H1 (cell line): ENCODE measurements at regions not wholly inside any gene's neighbourhood (a gene's known extent, or its start where the extent isn't known, plus 50 kb on each side); places are given as distances from the start of the nearest gene placed in this dataset.
A peak's percentile ranks its signal among the peaks of the same experiment; 100 is the strongest.

ENCODE experiments used
- CTCF ChIA-PET: fragments of 300-600 bp; sonication (Branson Sonifier 250); formaldehyde crosslinking; loops from one replicate; lab custom pipeline; 2021; ENCODE audit not compliant: partially characterized antibody; lab: Charles Lee
- POLR2A ChIA-PET: fragments of 300-600 bp; sonication (Branson Sonifier 250); formaldehyde crosslinking; loops from one replicate; lab custom pipeline; 2021; ENCODE audit warnings: inconsistent platforms; ENCODE audit not compliant: partially characterized antibody; lab: Charles Lee
- DNase-seq, 2 experiments: peaks; one replicate each; pipeline versions ENCODE4 v3.0.0 to v3.0.0-alpha.2; 2010 to 2022; ENCODE audit warnings: low spot score in 2 of 2, low read depth in 1 of 2, mixed read lengths in 1 of 2
- FAIRE-seq: peaks from 2 replicates; lab custom pipeline; 2011; peaks lifted over from hg19 to GRCh38; lab: Jason Lieb, UNC
- H2AFZ ChIP-seq: 2 replicates; pipeline ENCODE4 v1.8.1; 2012; ENCODE audit warnings: low read length, inconsistent platforms
- H2AK5ac ChIP-seq: 2 replicates; pipeline ENCODE4 v1.6.1; 2013; ENCODE audit warnings: low read depth, low read length
- H2BK120ac ChIP-seq: replicated peaks from 2 replicates; pipeline ENCODE3; 2013; ENCODE audit warnings: low read depth, low read length, inconsistent platforms
- H2BK12ac ChIP-seq: 2 replicates; pipeline ENCODE4 v1.6.1; 2013; ENCODE audit warnings: low read depth, low read length
- H2BK15ac ChIP-seq: 2 replicates; pipeline ENCODE4 v1.6.1; 2013; ENCODE audit warnings: low read length
- H2BK20ac ChIP-seq: 2 replicates; pipeline ENCODE4 v1.6.1; 2013; ENCODE audit warnings: low read length
- H2BK5ac ChIP-seq: 2 replicates; pipeline ENCODE4 v1.6.1; 2013; ENCODE audit warnings: low read depth, low read length
- H3K14ac ChIP-seq: 2 replicates; pipeline ENCODE4 v1.6.1; 2013; ENCODE audit warnings: inconsistent platforms; ENCODE audit not compliant: insufficient read length
- H3K18ac ChIP-seq: 2 replicates; pipeline ENCODE4 v1.6.1; 2013; ENCODE audit warnings: low read length; ENCODE audit errors: extremely low read depth
- H3K23ac ChIP-seq: 2 replicates; pipeline ENCODE4 v1.6.1; 2013; ENCODE audit warnings: inconsistent platforms; ENCODE audit not compliant: insufficient read length
- H3K23me2 ChIP-seq: 2 replicates; pipeline ENCODE4 v1.6.1; 2013; ENCODE audit warnings: low read depth, low read length
- H3K27ac ChIP-seq: 2 replicates; pipeline ENCODE4 v1.6.1; 2011; ENCODE audit warnings: low read depth, low read length, inconsistent platforms
- H3K27me3 ChIP-seq, 4 experiments: replicated peaks in 1 of 4; 1 replicate in 1 of 4; 2 replicates in 3 of 4; pipeline versions ENCODE4 v1.6.1 to v1.8.1; 2011 to 2013; ENCODE audit warnings: low read length in 3 of 4, mild to moderate bottlenecking in 3 of 4, inconsistent platforms in 2 of 4, mixed read lengths in 2 of 4, moderate library complexity in 1 of 4; ENCODE audit not compliant: control insufficient read depth in 3 of 4, insufficient read depth in 3 of 4; ENCODE audit errors: extremely low read depth in 1 of 4
- H3K36me3 ChIP-seq, 4 experiments: 2 replicates each; pipeline versions ENCODE4 v1.6.1 to v1.8.1; 2011 to 2013; ENCODE audit warnings: mild to moderate bottlenecking in 4 of 4, low read length in 3 of 4, moderate library complexity in 2 of 4, control low read depth in 1 of 4, inconsistent platforms in 1 of 4; ENCODE audit not compliant: insufficient read depth in 4 of 4, control insufficient read depth in 2 of 4
- H3K4ac ChIP-seq: replicated peaks from 2 replicates; pipeline ENCODE3; 2013; ENCODE audit warnings: low read length, low read depth, mixed read lengths, inconsistent platforms; ENCODE audit not compliant: insufficient read length
- H3K4me1 ChIP-seq, 4 experiments: replicated peaks in 1 of 4; 1 replicate in 1 of 4; 2 replicates in 3 of 4; pipeline versions ENCODE4 v1.6.1 to v1.8.1; 2011 to 2013; ENCODE audit warnings: low read length in 3 of 4, inconsistent platforms in 2 of 4, mixed read lengths in 1 of 4; ENCODE audit not compliant: insufficient read depth in 4 of 4, control insufficient read depth in 3 of 4
- H3K4me2 ChIP-seq, 2 experiments: 2 replicates each; pipeline versions ENCODE4 v1.6.1 to v1.8.1; 2011 to 2013; ENCODE audit warnings: low read depth in 2 of 2, low read length in 2 of 2, control low read depth in 1 of 2, inconsistent platforms in 1 of 2, mild to moderate bottlenecking in 1 of 2; ENCODE audit not compliant: insufficient read depth in 1 of 2
- H3K4me3 ChIP-seq, 4 experiments: fragments of 200-600, 300-600 bp in 1 of 4; sonication (generic), shearing (Covaris generic), sonication (Bioruptor Twin) in 1 of 4; 2 replicates each; pipeline versions ENCODE4 v1.5.1 to v1.8.1; 2011 to 2016; ENCODE audit warnings: low read length in 4 of 4, low read depth in 3 of 4, control low read depth in 2 of 4, inconsistent platforms in 2 of 4, mild to moderate bottlenecking in 2 of 4, mixed read lengths in 1 of 4, moderate library complexity in 1 of 4; ENCODE audit not compliant: insufficient read depth in 2 of 4; ENCODE audit errors: extremely low read depth in 1 of 4
- H3K56ac ChIP-seq: replicated peaks from 2 replicates; pipeline ENCODE3; 2013; ENCODE audit warnings: low read depth, mild to moderate bottlenecking, mixed read lengths, low read length, inconsistent platforms; ENCODE audit not compliant: insufficient read length
- H3K79me1 ChIP-seq: 2 replicates; pipeline ENCODE4 v1.6.1; 2013; ENCODE audit warnings: low read depth, low read length, control low read depth
- H3K79me2 ChIP-seq, 2 experiments: 2 replicates each; pipeline versions ENCODE4 v1.6.1 to v1.8.1; 2012 to 2013; ENCODE audit warnings: low read length in 2 of 2, mild to moderate bottlenecking in 2 of 2, inconsistent platforms in 1 of 2; ENCODE audit not compliant: insufficient read depth in 2 of 2, control insufficient read depth in 1 of 2
- H3K9ac ChIP-seq, 4 experiments: replicated peaks in 1 of 4; 1 replicate in 1 of 4; 2 replicates in 3 of 4; pipeline versions ENCODE4 v1.6.1 to v1.8.1; 2011 to 2013; ENCODE audit warnings: low read depth in 3 of 4, low read length in 3 of 4, control low read depth in 2 of 4, mild to moderate bottlenecking in 2 of 4, moderate library complexity in 2 of 4, inconsistent platforms in 1 of 4; ENCODE audit errors: extremely low read depth in 1 of 4
- H3K9me3 ChIP-seq, 2 experiments: 2 replicates each; pipeline versions ENCODE4 v1.6.1 to v1.8.1; 2012 to 2013; ENCODE audit warnings: mild to moderate bottlenecking in 2 of 2, moderate library complexity in 2 of 2, control low read depth in 1 of 2, inconsistent platforms in 1 of 2, low read depth in 1 of 2, low read length in 1 of 2, mixed read lengths in 1 of 2; ENCODE audit not compliant: insufficient read depth in 2 of 2
- H4K20me1 ChIP-seq, 2 experiments: replicated peaks in 1 of 2; 2 replicates each; pipeline versions ENCODE3 to v1.8.1; 2011 to 2013; ENCODE audit warnings: inconsistent platforms in 2 of 2, low read length in 2 of 2, mild to moderate bottlenecking in 1 of 2; ENCODE audit not compliant: insufficient read depth in 2 of 2, control insufficient read depth in 1 of 2
- H4K5ac ChIP-seq: 2 replicates; pipeline ENCODE4 v1.6.1; 2013; ENCODE audit warnings: low read length, low read depth, mixed read lengths, inconsistent platforms; ENCODE audit not compliant: insufficient read length
- H4K8ac ChIP-seq: 2 replicates; pipeline ENCODE4 v1.8.0; 2013; ENCODE audit warnings: mild to moderate bottlenecking, moderate library complexity, low read length, inconsistent platforms; ENCODE audit not compliant: insufficient read depth; ENCODE audit errors: extremely low read depth
- H4K91ac ChIP-seq: replicated peaks from 2 replicates; pipeline ENCODE3; 2013; ENCODE audit warnings: low read length, mixed read lengths, inconsistent platforms; ENCODE audit not compliant: insufficient read length
- E2F6 ChIP-seq: IDR thresholded peaks from 2 replicates; pipeline ENCODE4 v1.6.1; 2012; ENCODE audit warnings: inconsistent platforms
- EGR1 ChIP-seq: IDR thresholded peaks from 2 replicates; pipeline ENCODE4 v1.6.1; 2011; ENCODE audit warnings: low read depth, low read length, borderline replicate concordance
- RBBP5 ChIP-seq: IDR thresholded peaks from 2 replicates; pipeline ENCODE4 v1.7.1; 2012; ENCODE audit warnings: low read depth, mild to moderate bottlenecking, inconsistent platforms, low read length, moderate library complexity, borderline replicate concordance
- TEAD4 ChIP-seq: IDR thresholded peaks from 2 replicates; pipeline ENCODE4 v1.6.1; 2012; ENCODE audit warnings: low read depth, low read length, inconsistent platforms, mixed read lengths
- YY1 ChIP-seq: IDR thresholded peaks from 2 replicates; pipeline ENCODE4 v1.6.1; 2011; ENCODE audit warnings: low read depth, mild to moderate bottlenecking, low read length

GRCh38 chr4:23022032-23022431, 329.3 kb downstream of the GBA3 start:
- Histone ChIP-seq H3K36me3 (no peaks in the 10 kb centered on the region), H2BK15ac (no peak overlapping the region), H3K14ac (no peak overlapping the region), H3K4ac (no peak overlapping the region), H2BK20ac (no peak overlapping the region), H3K56ac (no peak overlapping the region), H3K18ac (no peak overlapping the region; the same call in 1 of the 2 replicates), H2AK5ac (no peak overlapping the region), H2BK120ac (no peak overlapping the region), H3K4me3 (no peak overlapping the region), H4K20me1 (no peaks in the 10 kb centered on the region), H3K23me2 (no peaks in the 10 kb centered on the region), H3K9me3 (no peaks in the 10 kb centered on the region), H4K91ac (no peak overlapping the region), H3K23ac (no peak overlapping the region), H3K79me2 (no peaks in the 10 kb centered on the region), H3K27ac (no peak overlapping the region), H4K8ac (no peak overlapping the region), H2AFZ (peak overlapping the region; percentile 87), H2BK12ac (no peak overlapping the region), H3K4me1 (no peaks in the 10 kb centered on the region), H4K5ac (no peak overlapping the region), H3K79me1 (no peaks in the 10 kb centered on the region), H3K27me3 (no peaks in the 10 kb centered on the region), H2BK5ac (no peak overlapping the region), H3K4me2 (no peak overlapping the region), H3K9ac (no peak overlapping the region)
- CTCF ChIA-PET: interaction anchor here (0.6 to 0.7 kb wide), 2 partner anchors 99 to 431 kb away, joined by 3 read pairs; no protein-coding TSS in a partner anchor
- FAIRE-seq (no peak), DNase-seq (no peak)
- TF ChIP-seq EGR1: no peak
- no peak for TF ChIP-seq TEAD4
- TF ChIP-seq E2F6: no peak
- no peak for TF ChIP-seq YY1
- no peak for TF ChIP-seq RBBP5
- POLR2A ChIA-PET: no interaction called here
